ENCODE measurements at regions not wholly inside any gene's neighbourhood (a gene's known extent, or its start where the extent isn't known, plus 50 kb on each side); places are given as distances from the start of the nearest gene placed in this dataset.
A peak's percentile ranks its signal among the peaks of the same experiment; 100 is the strongest.

GRCh38 chr3:127484601-127485388 lies 105.7 kb downstream of the TPRA1 start:
- Mint-ChIP-seq H3K4me1 (peaks cover 2 to 13% of the 10 kb centered on the region in 2 experiments), H3K27me3 (ENCODE audit: low read depth) (peaks cover 10% of the 10 kb centered on the region), H3K27ac (no peak overlapping the region), H3K36me3 (ENCODE audit: insufficient read depth in 1 of 3, low read depth in 3 of 3) (no peaks in the 10 kb centered on the region; a peak in 1 of 7 replicates), H3K9me3 (no peaks in the 10 kb centered on the region), H3K4me3 (no peak overlapping the region)
- Histone ChIP-seq H3T11ph (ENCODE audit: low read length) (no peak overlapping the region), H4K91ac (ENCODE audit: insufficient read length, low read depth, low read length) (no peak overlapping the region), H2BK12ac (ENCODE audit: insufficient read length, low read depth, low read length) (no peak overlapping the region), H3K9ac (ENCODE audit: extremely low read depth, insufficient read length, low read length) (no peak overlapping the region), H3K4ac (ENCODE audit: low read depth, low read length) (no peak overlapping the region), H2BK20ac (ENCODE audit: low read depth, low read length, poor library complexity, severe bottlenecking) (no peak overlapping the region), H3K56ac (ENCODE audit: insufficient read length, low read depth, low read length) (no peak overlapping the region), H4K20me1 (ENCODE audit: control insufficient read depth, insufficient read depth, insufficient read length) (peaks cover 2% of the 10 kb centered on the region), H3K4me2 (ENCODE audit: insufficient read depth, insufficient read length, low read length) (no peak overlapping the region), H3K79me2 (ENCODE audit: insufficient read depth, low read length) (no peaks in the 10 kb centered on the region), H3K23ac (ENCODE audit: insufficient read length, low read depth, low read length) (no peak overlapping the region), H2BK5ac (ENCODE audit: insufficient read length, low read length) (no peak overlapping the region), H2BK120ac (ENCODE audit: low read depth, low read length, poor library complexity, severe bottlenecking) (no peak overlapping the region), H3K23me2 (ENCODE audit: insufficient read length, low read depth, low read length, poor library complexity, severe bottlenecking) (no peaks in the 10 kb centered on the region), H4K5ac (ENCODE audit: insufficient read length, low read depth, low read length) (no peak overlapping the region), H2AFZ (ENCODE audit: low read length) (no peak overlapping the region), H3K14ac (ENCODE audit: insufficient read depth, low read length) (no peak overlapping the region), H2BK15ac (ENCODE audit: low read depth, low read length) (no peak overlapping the region), H3K9me3 (ENCODE audit: control insufficient read depth, low read depth, low read length) (no peaks in the 10 kb centered on the region), H3K27me3 (ENCODE audit: insufficient read depth, low read length) (no peaks in the 10 kb centered on the region), H2AK5ac (ENCODE audit: insufficient read length, low read length) (no peak overlapping the region), H3K27ac (ENCODE audit: insufficient read length, low read depth, low read length) (no peak overlapping the region), H3K4me1 (ENCODE audit: insufficient read depth, low read length) (no peaks in the 10 kb centered on the region), H3K18ac (ENCODE audit: insufficient read length, low read depth, low read length) (no peak overlapping the region), H3K79me1 (ENCODE audit: insufficient read depth, low read depth, low read length, poor library complexity, severe bottlenecking) (no peaks in the 10 kb centered on the region), H4K8ac (replicated peaks; ENCODE audit: insufficient read length, low read depth, low read length) (no peak overlapping the region)
- no peak for TF ChIP-seq CTCF (conservative IDR thresholded peaks at IDR 0.05)
- peak; percentile 15 for DNase-seq
- WGBS (ENCODE audit: extremely low coverage, insufficient read length, low lambda C conversion rate): no CpG with 5 or more reads among the region's 9 CpGs
